ENCODE measurements at regions not wholly inside any gene's neighbourhood (a gene's known extent, or its start where the extent isn't known, plus 50 kb on each side); places are given as distances from the start of the nearest gene placed in this dataset.

DNA sequence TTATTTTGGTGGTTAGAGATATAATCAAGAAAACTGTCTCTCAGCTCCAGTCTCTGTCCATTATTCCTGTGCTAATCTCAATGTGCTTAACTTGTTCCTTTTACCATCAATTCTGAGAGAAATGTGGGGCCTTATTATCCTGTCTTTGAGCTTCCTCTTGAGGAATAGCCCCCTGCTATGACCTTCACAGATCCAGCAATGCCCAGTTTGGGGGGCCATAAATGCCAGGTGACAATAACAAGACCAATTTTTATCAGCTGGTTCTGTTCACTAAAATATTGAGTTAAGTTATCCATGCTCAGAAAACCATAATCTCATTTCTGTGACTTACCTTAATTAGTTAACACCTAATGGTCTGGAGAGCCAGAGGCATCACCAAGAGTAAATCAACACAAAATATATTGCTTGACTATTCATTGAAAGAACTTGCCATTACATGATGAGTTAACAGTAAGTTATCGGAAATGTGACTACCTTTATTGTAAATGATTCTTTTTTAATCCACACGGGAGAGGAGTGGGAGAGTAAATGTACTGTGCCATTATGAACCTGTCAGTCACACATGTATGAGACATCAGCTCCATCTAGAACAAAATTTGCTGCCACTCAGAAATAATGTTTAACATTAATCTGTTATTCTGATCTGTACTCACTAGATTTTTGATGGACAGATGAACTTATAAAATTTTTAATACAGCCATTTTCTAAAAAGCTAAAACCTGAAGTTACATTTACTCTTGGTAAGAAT lies 149.7 kb downstream of the ID4 start:
- Histone ChIP-seq H4K20me1 (ENCODE audit: insufficient read depth, low read length) (no peaks in the 10 kb centered on the region), H3K27ac (ENCODE audit: low read depth in 1 of 2, low read length in 2 of 2) (no peak overlapping the region), H3K4me1 (ENCODE audit: control insufficient read depth in 1 of 2, insufficient read depth in 2 of 2, low read length in 2 of 2) (no peaks in the 10 kb centered on the region), H3K9ac (ENCODE audit: insufficient read depth, low read length, poor library complexity, severe bottlenecking) (no peak overlapping the region), H3K79me2 (ENCODE audit: insufficient read depth, low read length) (no peaks in the 10 kb centered on the region), H3K27me3 (ENCODE audit: control insufficient read depth in 2 of 2, insufficient read depth in 2 of 2, low read length in 2 of 2) (no peaks in the 10 kb centered on the region), H3K9me3 (replicated peaks in 1 of 2; ENCODE audit: control insufficient read depth in 1 of 2, insufficient read depth in 1 of 2, low read length in 2 of 2) (peaks cover 0 to 2% of the 10 kb centered on the region in 2 donors), H2AFZ (ENCODE audit: insufficient read depth, low read depth, low read length, poor library complexity, severe bottlenecking) (no peak overlapping the region), H3K36me3 (replicated peaks in 1 of 2; ENCODE audit: control insufficient read depth in 1 of 2, insufficient read depth in 2 of 2, low read length in 2 of 2) (no peaks in the 10 kb centered on the region), H3K4me3 (replicated peaks in 1 of 3; ENCODE audit: low read depth in 2 of 3, low read length in 3 of 3) (no peak overlapping the region), H3K4me2 (replicated peaks; ENCODE audit: extremely low read depth, low read length, poor library complexity, severe bottlenecking) (no peak overlapping the region)
- TF ChIP-seq, protein P1, sequence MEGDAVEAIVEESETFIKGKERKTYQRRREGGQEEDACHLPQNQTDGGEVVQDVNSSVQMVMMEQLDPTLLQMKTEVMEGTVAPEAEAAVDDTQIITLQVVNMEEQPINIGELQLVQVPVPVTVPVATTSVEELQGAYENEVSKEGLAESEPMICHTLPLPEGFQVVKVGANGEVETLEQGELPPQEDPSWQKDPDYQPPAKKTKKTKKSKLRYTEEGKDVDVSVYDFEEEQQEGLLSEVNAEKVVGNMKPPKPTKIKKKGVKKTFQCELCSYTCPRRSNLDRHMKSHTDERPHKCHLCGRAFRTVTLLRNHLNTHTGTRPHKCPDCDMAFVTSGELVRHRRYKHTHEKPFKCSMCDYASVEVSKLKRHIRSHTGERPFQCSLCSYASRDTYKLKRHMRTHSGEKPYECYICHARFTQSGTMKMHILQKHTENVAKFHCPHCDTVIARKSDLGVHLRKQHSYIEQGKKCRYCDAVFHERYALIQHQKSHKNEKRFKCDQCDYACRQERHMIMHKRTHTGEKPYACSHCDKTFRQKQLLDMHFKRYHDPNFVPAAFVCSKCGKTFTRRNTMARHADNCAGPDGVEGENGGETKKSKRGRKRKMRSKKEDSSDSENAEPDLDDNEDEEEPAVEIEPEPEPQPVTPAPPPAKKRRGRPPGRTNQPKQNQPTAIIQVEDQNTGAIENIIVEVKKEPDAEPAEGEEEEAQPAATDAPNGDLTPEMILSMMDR (IDR thresholded peaks at IDR 0.05): no peak
- no peak for DNase-seq
- H3K4me1 Mint-ChIP-seq: no peaks in the 10 kb centered on the region
- WGBS (ENCODE audit: insufficient coverage): no CpG with 5 or more reads among the region's 2 CpGs
- no peaks in the 10 kb centered on the region for H3K36me3 Mint-ChIP-seq
- intact Hi-C loops (cut with micrococcal nuclease): no loop called here
- H3K9me3 Mint-ChIP-seq: peaks cover 0 to 3% (median 2%) of the 10 kb centered on the region in 7 donors
- H3K4me3 Mint-ChIP-seq: no peak overlapping the region
- H3K27ac Mint-ChIP-seq: no peak overlapping the region
- H3K27me3 Mint-ChIP-seq (ENCODE audit: low read depth in 3 of 3): peaks cover 0 to 2% (median 0%) of the 10 kb centered on the region in 3 donors

DNA sequence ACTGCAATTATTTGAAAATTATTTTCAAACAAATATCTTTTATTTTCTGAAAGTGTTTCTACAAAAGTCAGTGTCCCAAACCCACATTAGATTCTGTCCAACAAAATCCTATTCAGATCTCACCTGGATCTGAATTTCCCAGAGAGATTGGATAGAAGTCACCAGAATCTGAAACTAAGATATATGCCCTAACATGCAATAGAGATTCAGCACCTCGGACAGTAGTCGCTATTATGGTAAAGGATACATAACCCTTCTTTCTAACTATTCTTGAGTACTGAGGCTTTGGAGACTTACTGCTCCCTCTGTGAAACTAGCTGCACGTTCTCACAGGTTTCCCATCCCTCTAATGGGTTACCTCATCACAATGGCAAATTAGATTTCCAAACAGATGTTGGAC lies 151.4 kb downstream of the ID4 start:
- Histone ChIP-seq H3K27ac (ENCODE audit: low read depth in 1 of 2, low read length in 2 of 2) (no peak overlapping the region), H3K9me3 (replicated peaks in 1 of 2; ENCODE audit: control insufficient read depth in 1 of 2, insufficient read depth in 1 of 2, low read length in 2 of 2) (peaks cover 0 to under 1% of the 10 kb centered on the region in 2 donors), H3K36me3 (replicated peaks in 1 of 2; ENCODE audit: control insufficient read depth in 1 of 2, insufficient read depth in 2 of 2, low read length in 2 of 2) (no peaks in the 10 kb centered on the region), H3K4me2 (replicated peaks; ENCODE audit: extremely low read depth, low read length, poor library complexity, severe bottlenecking) (no peak overlapping the region), H3K4me1 (ENCODE audit: control insufficient read depth in 1 of 2, insufficient read depth in 2 of 2, low read length in 2 of 2) (no peaks in the 10 kb centered on the region), H4K20me1 (ENCODE audit: insufficient read depth, low read length) (no peaks in the 10 kb centered on the region), H3K27me3 (ENCODE audit: control insufficient read depth in 2 of 2, insufficient read depth in 2 of 2, low read length in 2 of 2) (no peaks in the 10 kb centered on the region), H2AFZ (ENCODE audit: insufficient read depth, low read depth, low read length, poor library complexity, severe bottlenecking) (no peak overlapping the region), H3K79me2 (ENCODE audit: insufficient read depth, low read length) (no peaks in the 10 kb centered on the region), H3K9ac (ENCODE audit: insufficient read depth, low read length, poor library complexity, severe bottlenecking) (no peak overlapping the region), H3K4me3 (replicated peaks in 1 of 3; ENCODE audit: low read depth in 2 of 3, low read length in 3 of 3) (no peak overlapping the region)
- Mint-ChIP-seq H3K27ac (no peak overlapping the region), H3K4me1 (no peaks in the 10 kb centered on the region), H3K4me3 (no peak overlapping the region), H3K36me3 (no peaks in the 10 kb centered on the region), H3K27me3 (ENCODE audit: low read depth in 3 of 3) (peaks cover 0 to 2% (median 0%) of the 10 kb centered on the region in 3 donors), H3K9me3 (peaks cover 0 to 3% (median 2%) of the 10 kb centered on the region in 7 donors)
- DNase-seq: no peak
- WGBS (ENCODE audit: insufficient coverage): 17% methylated on average over 1 of the region's 3 CpGs
- TF ChIP-seq, protein P1 (IDR thresholded peaks at IDR 0.05): no peak
- intact Hi-C loops (cut with micrococcal nuclease): no loop called here

All from CD14-positive monocyte (primary cell).